Body of pancreas (tissue), 4 donors: ENCODE measurements at regions not wholly inside any gene's neighbourhood (a gene's known extent, or its start where the extent isn't known, plus 50 kb on each side); places are given as distances from the start of the nearest gene placed in this dataset.

Experiments
- POLR2A ChIP-seq, 3 donors: fragments of 450-650 bp; IDR thresholded peaks; one replicate each; pipeline ENCODE4 v1.6.1; 2016; ENCODE audit warnings: antibody characterized with exemption in 3 of 3, mild to moderate bottlenecking in 2 of 3
- TF ChIP-seq, protein P1 (sequence below), 7 experiments: fragments of 450-650 bp in 4 of 7; fragments of 200-600 bp in 3 of 7; sonication (generic) in 3 of 7; IDR thresholded peaks; one replicate each; pipeline ENCODE4 v1.5.1; 2016 to 2019; ENCODE audit warnings: antibody characterized with exemption in 7 of 7

DNA sequence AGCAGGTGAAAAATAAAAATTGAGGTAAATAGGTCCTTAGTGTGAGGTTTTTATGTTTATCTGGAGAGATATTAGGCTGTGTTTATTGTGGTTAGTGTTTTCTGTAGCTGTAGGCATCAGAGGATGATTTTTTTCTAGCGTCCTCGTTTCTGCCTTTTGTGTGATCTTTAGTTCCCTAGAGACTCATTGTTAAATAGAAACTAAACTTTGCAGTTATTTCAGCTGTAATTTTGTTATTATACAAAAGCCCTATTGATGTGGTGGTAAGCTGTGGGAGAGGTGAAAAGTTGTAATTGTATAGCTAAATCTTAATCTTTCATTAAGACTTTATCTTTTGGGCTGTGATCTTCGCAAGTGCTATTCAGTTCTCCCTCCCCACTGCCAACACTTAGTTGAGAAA is 340.3 kb downstream of the CYLC2 start:
- TF ChIP-seq, protein P1, sequence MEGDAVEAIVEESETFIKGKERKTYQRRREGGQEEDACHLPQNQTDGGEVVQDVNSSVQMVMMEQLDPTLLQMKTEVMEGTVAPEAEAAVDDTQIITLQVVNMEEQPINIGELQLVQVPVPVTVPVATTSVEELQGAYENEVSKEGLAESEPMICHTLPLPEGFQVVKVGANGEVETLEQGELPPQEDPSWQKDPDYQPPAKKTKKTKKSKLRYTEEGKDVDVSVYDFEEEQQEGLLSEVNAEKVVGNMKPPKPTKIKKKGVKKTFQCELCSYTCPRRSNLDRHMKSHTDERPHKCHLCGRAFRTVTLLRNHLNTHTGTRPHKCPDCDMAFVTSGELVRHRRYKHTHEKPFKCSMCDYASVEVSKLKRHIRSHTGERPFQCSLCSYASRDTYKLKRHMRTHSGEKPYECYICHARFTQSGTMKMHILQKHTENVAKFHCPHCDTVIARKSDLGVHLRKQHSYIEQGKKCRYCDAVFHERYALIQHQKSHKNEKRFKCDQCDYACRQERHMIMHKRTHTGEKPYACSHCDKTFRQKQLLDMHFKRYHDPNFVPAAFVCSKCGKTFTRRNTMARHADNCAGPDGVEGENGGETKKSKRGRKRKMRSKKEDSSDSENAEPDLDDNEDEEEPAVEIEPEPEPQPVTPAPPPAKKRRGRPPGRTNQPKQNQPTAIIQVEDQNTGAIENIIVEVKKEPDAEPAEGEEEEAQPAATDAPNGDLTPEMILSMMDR (IDR thresholded peaks at IDR 0.05): no peak
- TF ChIP-seq POLR2A (IDR thresholded peaks at IDR 0.05): no peak
